GM12878 (cell line): ENCODE measurements at regions not wholly inside any gene's neighbourhood (a gene's known extent, or its start where the extent isn't known, plus 50 kb on each side); places are given as distances from the start of the nearest gene placed in this dataset.

ENCODE experiments used
- ATAC-seq: fragments of 200-7000 bp; cut with Tn5 transposase; 3 replicates; pipeline ENCODE4 v1.9.1; 2020; ENCODE audit warnings: mild to moderate bottlenecking, moderate library complexity
- BruUV-seq: library from RNA; stranded (reverse); fragments of 400-500 nt; replicated peaks from 2 replicates; lab custom pipeline; 2021; lab: Mats Ljungman, UMichigan
- CTCF ChIA-PET: fragments of 300-600 bp; sonication (Branson Sonifier 250); formaldehyde crosslinking; extraction: SDS; loops from one replicate; lab custom pipeline; 2021; ENCODE audit warnings: inconsistent platforms; lab: Yijun Ruan, JAX
- POLR2A ChIA-PET: fragments of 350-600 bp; formaldehyde crosslinking; extraction: SDS; loops from one replicate; lab custom pipeline; 2021; ENCODE audit warnings: inconsistent platforms; lab: Charles Lee
- RAD21 ChIA-PET: fragments of 300-600 bp; sonication (Branson Sonifier 250); formaldehyde crosslinking; loops from one replicate; lab custom pipeline; 2023; ENCODE audit warnings: antibody characterized with exemption; ENCODE audit not compliant: unreplicated experiment; lab: Charles Lee
- SMC1A ChIA-PET: fragments of 300-600 bp; sonication (Branson Sonifier 250); formaldehyde crosslinking; loops from one replicate; lab custom pipeline; 2023; ENCODE audit not compliant: unreplicated experiment, uncharacterized antibody; lab: Charles Lee
- DNase-seq: peaks from one replicate; pipeline ENCODE4 v3.0.0-alpha.2; 2011; ENCODE audit warnings: low read depth, low spot score
- FAIRE-seq: peaks from 3 replicates; lab custom pipeline; 2011; peaks lifted over from hg19 to GRCh38; lab: Jason Lieb, UNC
- H2AFZ ChIP-seq: 2 replicates; pipeline ENCODE4 v1.6.0; 2011; ENCODE audit warnings: low read depth, low read length, control low read depth; ENCODE audit not compliant: control insufficient read depth
- H3K27ac ChIP-seq: 2 replicates; pipeline ENCODE4 v1.5.1; 2011; ENCODE audit warnings: control low read depth; ENCODE audit not compliant: control insufficient read depth, insufficient read depth
- H3K27me3 ChIP-seq, 2 experiments: replicated peaks in 1 of 2; 2 replicates each; pipeline versions ENCODE4 v1.6.0 to v1.6.1; 2011; ENCODE audit warnings: low read length in 1 of 2; ENCODE audit not compliant: control insufficient read depth in 2 of 2, insufficient read depth in 2 of 2
- H3K36me3 ChIP-seq, 2 experiments: 2 replicates each; pipeline ENCODE4 v1.5.1; 2011; ENCODE audit warnings: low read length in 1 of 2; ENCODE audit not compliant: control insufficient read depth in 2 of 2, insufficient read depth in 2 of 2
- H3K4me1 ChIP-seq: 2 replicates; pipeline ENCODE4 v1.6.1; 2011; ENCODE audit warnings: mild to moderate bottlenecking, low read length, moderate library complexity, mixed read lengths; ENCODE audit not compliant: control insufficient read depth, insufficient read depth
- H3K4me2 ChIP-seq: 2 replicates; pipeline ENCODE4 v1.6.0; 2011; ENCODE audit warnings: control low read depth; ENCODE audit not compliant: control insufficient read depth, insufficient read depth
- H3K4me3 ChIP-seq: fragments of 200-600 bp; sonication (generic); 2 replicates; pipeline ENCODE4 v1.5.1; 2016
- H3K79me2 ChIP-seq: 2 replicates; pipeline ENCODE4 v1.6.0; 2011; ENCODE audit warnings: low read length; ENCODE audit not compliant: control insufficient read depth, insufficient read depth
- H3K9ac ChIP-seq: 2 replicates; pipeline ENCODE4 v1.8.0; 2011; ENCODE audit warnings: low read length, control low read depth, mixed read lengths; ENCODE audit not compliant: control insufficient read depth, insufficient read depth
- H3K9me3 ChIP-seq: replicated peaks from 3 replicates; pipeline ENCODE4 v1.5.1; 2011; ENCODE audit warnings: mild to moderate bottlenecking, low read length; ENCODE audit not compliant: control insufficient read depth, insufficient read depth
- H4K20me1 ChIP-seq: 2 replicates; pipeline ENCODE4 v1.6.0; 2011; ENCODE audit not compliant: control insufficient read depth, insufficient read depth
- BACH1 ChIP-seq: fragments of 450-650 bp; IDR thresholded peaks from 2 replicates; pipeline ENCODE4 v1.6.1; 2017; ENCODE audit warnings: mild to moderate bottlenecking, borderline replicate concordance
- BCL3 ChIP-seq: IDR thresholded peaks from 2 replicates; pipeline ENCODE4 v1.6.1; 2011; ENCODE audit warnings: borderline replicate concordance, low read depth, mild to moderate bottlenecking, moderate library complexity, low read length; ENCODE audit not compliant: insufficient read depth, poor library complexity, severe bottlenecking
- BCLAF1 ChIP-seq: fragments of 450-650 bp; IDR thresholded peaks from 2 replicates; pipeline ENCODE4 v1.6.1; 2017; ENCODE audit warnings: antibody characterized with exemption, mild to moderate bottlenecking, moderate library complexity
- CHD4 ChIP-seq: fragments of 200-600 bp; sonication (generic); IDR thresholded peaks from 2 replicates; pipeline ENCODE4 v1.6.1; 2016; ENCODE audit warnings: mild to moderate bottlenecking
- CREM ChIP-seq: IDR thresholded peaks from 2 replicates; pipeline ENCODE4 v1.6.1; 2014; ENCODE audit warnings: antibody characterized with exemption, low read depth
- EP300 ChIP-seq, 2 experiments: fragments of 150-350 bp in 1 of 2; IDR thresholded peaks; 2 replicates each; pipeline ENCODE4 v1.6.1; 2011 to 2012; ENCODE audit warnings: low read depth in 2 of 2, low read length in 2 of 2, borderline replicate concordance in 1 of 2, improper control_type of control experiment in 1 of 2, inconsistent platforms in 1 of 2; ENCODE audit not compliant: control insufficient read depth in 1 of 2
- HCFC1 ChIP-seq: fragments of 150-350 bp; IDR thresholded peaks from 2 replicates; pipeline ENCODE4 v1.6.1; 2014; ENCODE audit warnings: low read length
- IKZF1 ChIP-seq: fragments of 450-650 bp; conservative IDR thresholded peaks from 2 replicates; pipeline ENCODE4 v1.6.1; 2017; ENCODE audit warnings: antibody characterized with exemption, mild to moderate bottlenecking
- JUNB ChIP-seq: IDR thresholded peaks from 2 replicates; pipeline ENCODE4 v1.6.1; 2016; ENCODE audit warnings: antibody characterized with exemption, mild to moderate bottlenecking
- MLLT1 ChIP-seq: fragments of 450-650 bp; IDR thresholded peaks from 2 replicates; pipeline ENCODE4 v1.6.1; 2016; ENCODE audit warnings: mild to moderate bottlenecking
- NR2F1 ChIP-seq: fragments of 450-650 bp; conservative IDR thresholded peaks from 2 replicates; pipeline ENCODE4 v1.6.1; 2017; ENCODE audit warnings: mild to moderate bottlenecking
- RB1 ChIP-seq: fragments of 450-650 bp; formaldehyde crosslinking; IDR thresholded peaks from 2 replicates; pipeline ENCODE4 v1.6.1; 2017; ENCODE audit warnings: mild to moderate bottlenecking, borderline replicate concordance
- SKIL ChIP-seq: fragments of 450-650 bp; IDR thresholded peaks from 2 replicates; pipeline ENCODE4 v1.6.1; 2017; ENCODE audit warnings: mild to moderate bottlenecking, low read depth, inconsistent platforms; ENCODE audit not compliant: poor library complexity, severe bottlenecking
- SUZ12 ChIP-seq: fragments of 200-600 bp; sonication (generic); IDR thresholded peaks from one replicate; pipeline ENCODE4 v1.6.1; 2018; ENCODE audit warnings: antibody characterized with exemption, mild to moderate bottlenecking; ENCODE audit not compliant: unreplicated experiment
- WRNIP1 ChIP-seq: IDR thresholded peaks from 2 replicates; pipeline ENCODE4 v1.6.1; 2011; ENCODE audit warnings: low read depth, low read length, improper control_type of control experiment, borderline replicate concordance
- ZZZ3 ChIP-seq: IDR thresholded peaks from 2 replicates; pipeline ENCODE4 v1.6.1; 2011; ENCODE audit warnings: low read depth; ENCODE audit not compliant: control insufficient read depth, insufficient read length
- WGBS: methylation state at CpG from one replicate; pipeline ENCODE4 v1.1.6; 2016; ENCODE audit warnings: low lambda C conversion rate; ENCODE audit not compliant: insufficient replicate concordance, insufficient coverage; ENCODE audit errors: missing lambda C conversion rate; 5-methylcytosine and 5-hydroxymethylcytosine counted together
- in situ Hi-C: fragments of 300-500 bp; cut with MboI; formaldehyde crosslinking; loops from 9 replicates; pipeline ENCODE4 v1.14.3; 2018; ENCODE audit warnings: mixed read lengths
- intact Hi-C: fragments of 100-400 bp; cut with micrococcal nuclease; formaldehyde crosslinking; loops from one replicate; pipeline ENCODE4 v1.14.2; 2022; ENCODE audit not compliant: unreplicated experiment

- ChIA-PET SMC1A (interaction anchor here (0.7 to 2.7 kb wide), 4 partner anchors 17 to 182 kb away, joined by 3 to 10 read pairs (median 5); no protein-coding TSS in a partner anchor), POLR2A (no interaction called here), CTCF (interaction anchor here (1.0 to 6.9 kb wide), 9 partner anchors 11 to 75 kb away, joined by 3 to 115 read pairs (median 5); no protein-coding TSS in a partner anchor), RAD21 (no interaction called here)
- Histone ChIP-seq H3K27ac (no peak overlapping the region), H3K4me3 (no peak overlapping the region), H4K20me1 (no peaks in the 10 kb centered on the region), H3K4me1 (no peaks in the 10 kb centered on the region), H3K4me2 (no peak overlapping the region), H3K9me3 (no peaks in the 10 kb centered on the region), H3K79me2 (no peaks in the 10 kb centered on the region), H2AFZ (no peak overlapping the region), H3K27me3 (no peaks in the 10 kb centered on the region), H3K9ac (no peak overlapping the region), H3K36me3 (no peaks in the 10 kb centered on the region)
- TF ChIP-seq BCL3 = no peak
- TF ChIP-seq MLLT1 = no peak
- no peak for TF ChIP-seq SKIL
- TF ChIP-seq NR2F1 = no peak
- no peak for TF ChIP-seq ZZZ3
- TF ChIP-seq RB1 = no peak
- no peak for TF ChIP-seq WRNIP1
- TF ChIP-seq BACH1 = no peak
- no peak for TF ChIP-seq JUNB
- no peak for TF ChIP-seq HCFC1
- TF ChIP-seq CREM = no peak
- TF ChIP-seq EP300 (IDR thresholded peaks at IDR 0.05; ENCODE audit: borderline replicate concordance in 1 of 2, control insufficient read depth in 1 of 2, low read depth in 2 of 2, low read length in 2 of 2) = no peak
- TF ChIP-seq SUZ12 = no peak
- TF ChIP-seq IKZF1 = no peak
- no peak for TF ChIP-seq CHD4
- no peak for TF ChIP-seq BCLAF1
- DNase-seq (no peak), ATAC-seq (no peak), FAIRE-seq (no peak)
- WGBS = 57% methylated on average over 4 of the region's 4 CpGs
- no TSS peak for BruUV-seq
- intact Hi-C loops (no loop called here), in situ Hi-C loops (no loop called here)
Observed at GRCh38 chr22:22741843-22742242, 97.4 kb downstream of the GGTLC2 start.
